GM18499 (cell line): ENCODE measurements at regions not wholly inside any gene's neighbourhood (a gene's known extent, or its start where the extent isn't known, plus 50 kb on each side); places are given as distances from the start of the nearest gene placed in this dataset.
"Not testable (repeated sequence)": the region's sequence is repeated elsewhere in the genome, so short reads cannot be mapped to it uniquely, and the experiment has no call there.

Experiments
- ATAC-seq: cut with Tn5 transposase; IDR thresholded peaks from one replicate; pipeline ENCODE4 v1.9.1; 2021; ENCODE audit warnings: moderate number of reproducible peaks; ENCODE audit not compliant: insufficient read depth, unreplicated experiment

DNA sequence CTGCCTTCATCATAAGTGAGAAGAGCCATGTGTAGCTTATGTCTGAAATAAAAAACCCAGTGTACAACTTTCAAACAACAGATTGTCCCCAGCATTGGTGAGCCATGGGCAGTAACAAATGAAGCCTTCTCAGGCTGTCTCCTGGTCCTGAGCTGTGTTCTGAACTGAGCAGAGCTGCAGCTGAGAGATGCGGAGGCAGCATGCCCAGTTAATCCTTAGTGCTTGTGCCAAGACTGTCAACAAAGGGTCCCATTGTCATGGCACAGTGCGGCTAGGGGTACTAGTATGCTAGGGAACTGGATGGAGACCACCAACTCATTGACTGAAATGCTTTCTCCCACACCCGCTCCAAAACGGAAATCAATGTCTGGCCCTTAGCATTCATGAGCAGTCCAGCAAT is 154.3 kb downstream of the RMST start:
- no peak for ATAC-seq

DNA sequence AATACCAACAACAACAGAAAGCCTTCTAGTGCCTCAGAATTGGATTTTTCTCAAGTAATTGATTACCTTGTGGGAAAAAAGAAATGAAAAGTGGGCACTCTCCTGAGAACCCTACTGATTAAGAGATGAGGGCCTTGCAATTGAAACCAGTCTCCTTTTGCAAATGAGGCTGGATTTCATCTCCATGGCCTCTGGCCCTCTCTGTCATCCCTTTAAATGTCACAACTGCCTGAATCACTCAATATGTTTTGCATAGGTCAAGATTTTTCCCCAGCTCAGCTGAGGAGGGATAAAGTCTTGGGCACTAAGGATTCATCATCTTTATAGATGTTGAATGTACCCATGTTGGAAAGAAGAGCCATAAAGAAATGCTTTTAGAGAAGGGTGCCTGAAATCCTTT is 166.4 kb downstream of the RMST start:
- no peak for ATAC-seq

- no peak for ATAC-seq
Observed at GRCh38 chr12:97629382-97629781, 166.8 kb downstream of the RMST start.

DNA sequence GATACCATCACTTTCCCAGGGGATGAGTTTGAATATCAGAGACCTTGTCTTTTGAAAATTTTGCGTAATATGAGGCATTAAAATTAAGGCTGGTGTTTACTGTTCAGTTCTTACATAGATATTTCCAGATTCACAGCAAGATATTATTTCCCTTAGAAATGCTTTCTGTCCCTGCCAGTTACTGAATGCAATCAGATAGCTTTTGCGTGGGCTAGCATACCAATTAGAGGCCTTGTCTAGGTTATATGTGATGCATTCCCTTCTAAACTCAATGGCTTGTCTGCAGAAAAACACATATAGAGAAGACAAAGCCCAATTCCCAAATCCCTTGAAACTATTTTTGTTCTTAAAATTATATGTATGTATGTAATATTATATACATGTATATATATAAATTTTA is 167.8 kb downstream of the RMST start:
- ATAC-seq, result no peak

DNA sequence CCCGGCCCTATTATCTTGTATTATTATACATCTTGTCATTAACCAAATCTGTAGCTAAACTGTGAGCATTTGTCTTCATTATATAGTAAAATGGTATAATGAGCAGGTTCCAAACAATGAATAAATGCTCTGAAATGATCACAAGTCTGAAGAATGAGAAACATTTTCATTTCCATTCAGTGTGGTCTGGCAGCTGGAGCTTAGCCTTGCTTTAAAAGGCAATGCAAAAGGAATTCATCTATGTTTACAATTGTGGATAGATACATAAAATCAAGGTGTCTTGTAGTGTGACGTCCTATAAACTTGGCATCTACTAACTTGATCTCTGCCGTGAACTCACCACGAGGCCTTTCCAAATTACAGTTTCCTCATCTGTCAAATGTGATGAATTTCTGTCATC is 168.3 kb downstream of the RMST start:
- ATAC-seq, result no peak

DNA sequence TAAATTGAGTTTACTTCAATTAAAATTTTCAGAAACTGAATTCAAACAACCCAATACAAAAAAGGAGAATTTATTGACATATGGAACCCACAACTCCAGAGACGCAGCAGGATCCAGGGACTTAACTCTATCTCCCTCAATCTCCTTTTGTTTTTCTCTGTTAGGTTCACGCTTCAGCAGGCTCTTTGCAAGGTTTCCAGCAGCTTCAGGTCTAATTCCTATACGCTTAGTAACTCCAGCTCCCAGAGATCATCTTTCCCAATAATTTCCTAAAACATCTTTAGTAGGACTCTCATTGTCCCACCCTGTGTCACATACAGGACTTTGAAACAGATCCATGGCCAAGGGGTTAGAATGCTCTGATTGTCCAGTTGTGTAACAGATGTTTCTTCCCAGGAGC is 175.2 kb downstream of the RMST start:
- ATAC-seq, result no peak

DNA sequence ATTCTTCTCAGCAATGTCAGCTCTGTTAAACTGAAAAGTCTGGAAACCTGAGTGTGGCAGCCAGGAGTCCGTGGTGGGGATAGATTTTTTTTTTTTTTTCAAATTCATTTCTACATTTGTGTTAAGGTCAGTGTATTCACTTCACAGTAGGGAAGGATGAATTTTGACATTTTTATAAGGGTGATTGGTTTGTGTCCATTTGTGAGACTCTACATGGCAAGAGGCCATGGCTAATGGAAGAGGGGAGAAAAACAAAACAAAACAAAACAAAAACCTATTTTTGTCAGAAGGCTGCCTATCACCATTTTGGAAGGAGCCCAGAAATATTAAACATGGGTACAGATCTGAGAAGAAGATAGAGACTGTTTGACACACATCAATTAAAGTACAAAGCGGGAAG is 176.1 kb downstream of the RMST start:
- no peak for ATAC-seq

DNA sequence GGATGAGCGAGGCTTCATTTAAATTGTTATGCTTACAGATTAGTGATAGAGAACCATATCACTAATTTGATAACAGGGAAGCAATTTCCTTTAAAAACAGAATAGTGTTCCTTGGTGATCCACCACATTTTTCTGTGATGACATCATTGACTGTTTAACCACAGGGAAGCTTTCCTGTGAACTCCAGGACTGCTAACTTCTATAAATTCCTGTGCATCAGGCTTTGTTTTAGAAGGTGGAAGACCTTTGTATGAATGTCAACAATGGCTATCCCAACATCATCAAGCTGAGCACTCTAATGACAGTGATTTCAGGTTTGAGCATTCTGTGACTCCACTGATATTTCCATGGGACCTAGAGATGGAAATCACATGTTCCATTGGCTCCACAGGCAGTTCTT is 177.1 kb downstream of the RMST start:
- no peak for ATAC-seq

DNA sequence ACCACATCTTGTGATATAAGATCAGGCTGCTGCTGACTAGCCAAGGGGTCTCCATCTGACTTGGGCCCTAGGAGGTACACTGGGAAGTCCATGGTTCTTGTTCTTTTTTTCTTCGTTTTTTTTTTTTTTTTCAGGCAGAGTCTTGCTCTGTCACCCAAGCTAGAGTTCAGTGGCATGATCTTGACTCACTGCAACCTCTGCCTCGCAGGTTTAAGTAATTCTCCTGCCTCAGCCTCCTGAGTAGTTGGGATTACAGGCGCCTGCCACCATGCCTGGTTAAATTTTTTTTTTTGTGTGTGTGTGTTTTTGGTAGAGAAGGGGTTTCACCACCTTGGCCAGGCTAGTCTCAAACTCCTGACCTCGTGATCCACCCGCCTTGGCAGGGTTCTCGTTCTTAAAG is 178.2 kb downstream of the RMST start:
- ATAC-seq, result no peak

- ATAC-seq, result no peak
Observed at GRCh38 chr12:97642911-97643310, 180.3 kb downstream of the RMST start.

- no peak for ATAC-seq
Observed at GRCh38 chr12:97643924-97644323, 181.3 kb downstream of the RMST start.

DNA sequence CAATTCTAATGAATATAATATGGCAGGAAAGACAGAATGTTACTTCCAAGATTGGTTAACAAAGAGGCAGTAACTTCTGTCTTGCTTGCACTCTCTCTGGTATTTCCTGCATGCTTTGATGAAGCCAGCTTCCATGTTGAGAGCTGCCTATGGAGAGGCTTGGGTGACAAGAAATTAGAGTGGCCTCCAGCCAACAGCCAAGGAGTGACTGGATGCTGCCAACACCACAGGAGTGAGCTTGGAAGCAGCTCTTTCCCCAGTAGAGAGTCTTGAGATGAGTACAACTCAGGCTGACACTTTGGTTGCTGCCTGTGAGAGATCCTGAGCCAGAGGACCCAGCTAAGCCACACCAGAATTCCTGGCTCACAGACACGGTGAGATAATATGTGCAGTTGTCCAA is 183.1 kb downstream of the RMST start:
- no peak for ATAC-seq

- no peak for ATAC-seq
Observed at GRCh38 chr12:97647142-97647541, 184.5 kb downstream of the RMST start.

DNA sequence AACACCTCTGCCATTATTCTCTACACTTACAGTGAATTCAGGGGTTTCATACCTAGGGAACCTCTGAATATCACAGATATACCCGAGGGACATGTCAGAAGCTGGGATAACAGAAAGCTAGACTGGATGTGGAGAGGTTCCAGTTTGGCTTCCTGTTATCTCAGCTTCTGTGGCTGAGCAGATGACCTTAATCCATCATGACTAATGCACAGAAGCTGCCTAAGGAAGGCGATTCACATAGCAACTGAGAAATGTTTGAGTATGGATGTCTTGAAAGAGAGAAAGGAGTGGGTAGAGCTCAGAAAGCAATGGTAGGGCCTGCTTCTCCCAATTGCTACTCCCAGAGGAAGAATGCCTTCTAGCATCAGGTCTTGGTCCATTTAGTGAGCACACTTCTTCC is 187.6 kb downstream of the RMST start:
- no peak for ATAC-seq

DNA sequence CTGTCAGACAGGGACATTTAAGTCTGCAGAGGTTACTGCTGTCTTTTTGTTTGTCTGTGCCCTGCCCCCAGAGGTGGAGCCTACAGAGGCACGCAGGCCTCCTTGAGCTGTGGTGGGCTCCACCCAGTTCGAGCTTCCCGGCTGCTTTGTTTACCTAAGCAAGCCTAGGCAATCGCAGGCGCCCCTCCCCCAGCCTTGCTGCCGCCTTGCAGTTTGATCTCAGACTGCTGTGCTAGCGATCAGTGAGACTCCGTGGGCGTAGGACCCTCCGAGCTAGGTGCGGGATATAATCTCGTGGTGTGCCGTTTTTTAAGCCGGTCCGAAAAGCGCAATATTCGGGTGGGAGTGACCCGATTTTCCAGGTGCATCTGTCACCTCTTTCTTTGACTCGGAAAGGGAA is 193.9 kb downstream of the RMST start:
- ATAC-seq, result not testable (repeated sequence)

DNA sequence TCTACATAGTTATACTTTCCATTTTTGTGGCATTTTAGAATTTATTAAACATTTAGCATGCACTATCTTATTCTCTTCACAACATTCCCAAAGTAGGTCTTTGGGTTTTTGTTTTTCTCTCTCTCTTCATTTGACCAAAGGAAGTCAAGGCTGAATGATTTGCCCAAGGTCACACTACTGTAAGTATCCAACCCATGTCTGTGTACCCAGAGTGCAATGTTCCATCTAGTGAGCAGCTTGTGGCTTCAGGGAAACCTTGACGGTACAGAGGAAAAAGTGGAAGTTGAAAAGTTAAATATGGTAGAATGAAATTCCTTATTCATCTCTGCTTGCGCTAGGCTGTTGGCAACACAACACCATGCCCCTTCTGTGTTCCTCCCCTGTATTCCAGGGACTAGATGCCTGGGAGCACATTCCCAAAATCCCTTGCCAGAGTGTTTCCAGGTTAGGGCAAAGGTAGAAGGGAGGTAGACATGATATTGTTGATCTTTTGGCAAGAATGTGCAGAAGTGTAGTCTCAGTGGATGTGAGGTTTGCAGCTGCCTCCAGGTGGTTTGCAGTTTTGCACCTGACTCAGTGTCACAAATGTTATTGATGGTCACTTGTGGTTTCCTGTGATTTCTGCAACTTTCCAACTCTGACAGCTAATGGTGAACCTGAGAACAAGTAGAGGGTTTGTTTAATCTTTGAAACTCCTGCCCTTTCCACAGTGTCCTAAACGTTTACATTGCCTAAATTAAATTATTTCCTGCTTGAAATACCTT is 196.7 kb downstream of the RMST start:
- no peak for ATAC-seq

- no peak for ATAC-seq
Observed at GRCh38 chr12:97666263-97666662, 203.7 kb downstream of the RMST start.

DNA sequence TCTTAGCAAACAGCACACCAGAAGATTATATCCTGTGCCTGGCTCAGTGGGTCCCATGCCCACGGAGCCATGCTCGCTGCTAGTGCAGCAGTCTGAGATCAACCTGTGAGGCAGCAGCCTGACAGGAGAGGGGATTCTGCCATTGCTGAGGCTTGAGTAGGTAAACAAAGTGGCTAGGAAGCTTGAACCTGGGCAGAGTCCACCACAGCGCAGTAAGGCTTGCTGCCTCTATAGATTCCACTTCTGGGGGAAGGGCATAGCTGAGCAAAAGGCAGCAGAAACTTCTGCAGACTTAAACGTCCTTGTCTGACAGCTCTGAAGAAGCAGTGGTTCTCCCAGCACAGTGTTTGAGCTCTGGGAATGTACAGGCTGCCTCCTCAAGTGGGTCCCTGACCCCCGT is 210.3 kb downstream of the RMST start:
- ATAC-seq, result no peak

DNA sequence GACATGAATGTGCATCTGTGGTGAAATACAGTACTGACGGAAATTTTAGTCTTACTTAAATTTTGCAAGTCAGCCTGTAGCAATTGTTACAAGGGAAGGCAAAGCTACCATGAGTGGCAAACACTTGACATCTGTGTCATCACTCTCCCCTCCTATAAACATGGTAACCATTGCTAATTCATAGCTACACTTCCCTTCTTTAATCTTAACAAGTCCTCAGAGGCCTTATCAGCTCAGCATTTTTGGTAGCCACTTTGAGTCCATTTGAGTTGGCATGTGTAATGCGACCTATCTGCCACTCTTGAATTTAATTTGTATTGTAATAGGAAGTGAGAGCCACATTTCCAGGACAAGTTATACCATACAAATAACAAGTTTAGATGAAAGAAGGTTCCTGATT is 218.1 kb downstream of the RMST start:
- no peak for ATAC-seq

DNA sequence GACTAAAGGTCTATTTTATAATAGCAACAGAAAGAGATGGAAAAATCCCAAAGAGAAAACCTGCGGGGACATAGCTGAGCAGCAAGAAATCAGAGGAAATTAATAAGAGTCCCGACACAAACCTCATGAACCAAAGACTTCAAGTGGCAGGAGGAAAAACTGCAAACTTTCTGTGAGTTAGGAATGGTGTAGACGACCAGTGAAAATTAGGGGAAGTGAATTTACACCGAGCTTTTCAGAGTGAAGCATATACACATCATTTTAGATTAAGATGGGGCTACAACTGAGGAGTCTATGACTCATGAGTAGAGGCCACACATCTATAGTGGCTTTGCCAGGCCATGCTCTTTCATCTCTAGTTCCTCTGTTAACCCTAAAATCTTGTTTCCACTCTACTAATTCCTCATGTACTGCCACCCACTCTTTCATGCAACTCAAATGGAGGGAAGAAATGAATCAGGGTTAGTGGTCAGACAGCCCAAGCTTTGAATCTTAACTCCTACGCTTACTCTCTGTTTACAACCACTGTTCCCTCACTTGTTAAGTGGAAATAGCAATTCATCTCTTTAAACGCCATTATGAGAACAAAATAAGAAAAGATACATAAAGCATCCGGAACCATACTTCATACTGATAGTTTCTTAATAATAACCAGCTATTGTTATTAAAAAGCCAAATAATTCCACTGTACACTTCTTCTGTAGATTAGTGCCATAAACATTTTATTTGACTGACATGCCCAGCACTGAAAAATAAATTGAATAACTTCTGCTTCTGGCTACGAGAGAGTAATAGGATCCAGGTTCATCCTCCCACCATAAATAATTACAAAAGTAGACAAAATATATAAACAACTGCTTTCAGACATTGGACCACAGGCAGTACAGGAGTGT is 219.3 kb downstream of the RMST start:
- ATAC-seq, result peak; percentile 81

DNA sequence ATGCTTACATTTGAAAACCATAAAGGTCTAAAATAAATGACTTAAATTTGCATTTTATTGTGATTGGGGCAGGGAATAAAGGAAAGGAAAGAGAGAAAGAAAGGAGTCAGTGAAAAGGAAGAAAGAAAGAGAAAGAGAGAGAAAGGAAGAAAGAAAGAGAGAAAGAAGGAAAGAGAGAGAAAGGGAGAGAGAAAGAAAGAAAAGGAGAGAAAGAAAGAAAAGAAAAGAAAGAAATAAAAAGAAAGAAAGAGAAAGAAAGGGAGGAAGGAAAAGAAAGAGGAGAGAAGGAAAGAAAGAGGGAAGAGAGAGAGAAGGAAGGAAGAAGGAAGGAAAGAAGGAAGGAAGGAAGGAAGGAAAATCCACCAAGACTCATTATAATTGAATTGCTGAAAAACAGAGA is 222.8 kb downstream of the RMST start:
- no peak for ATAC-seq

- no peak for ATAC-seq
Observed at GRCh38 chr12:97701901-97702300, 239.3 kb downstream of the RMST start.
